IMR-90 (cell line): ENCODE measurements at regions not wholly inside any gene's neighbourhood (a gene's known extent, or its start where the extent isn't known, plus 50 kb on each side); places are given as distances from the start of the nearest gene placed in this dataset.

ENCODE experiments used
- BHLHE40 ChIP-seq: fragments of 150-350 bp; IDR thresholded peaks from 2 replicates; pipeline ENCODE4 v1.6.1; 2016; ENCODE audit warnings: mild to moderate bottlenecking, low read depth, low read length
- MXI1 ChIP-seq: IDR thresholded peaks from 2 replicates; pipeline ENCODE4 v1.6.1; 2012; ENCODE audit warnings: low read depth, mild to moderate bottlenecking, low read length, moderate library complexity, borderline replicate concordance
- POLR2A ChIP-seq: IDR thresholded peaks from 2 replicates; pipeline ENCODE4 v1.6.1; 2012; ENCODE audit warnings: mild to moderate bottlenecking, low read depth, low read length

GRCh38 chr18:6579486-6579885, 150.0 kb upstream of the ARHGAP28 start:
- no peak for TF ChIP-seq POLR2A
- TF ChIP-seq MXI1 = no peak
- no peak for TF ChIP-seq BHLHE40
